ENCODE measurements at regions not wholly inside any gene's neighbourhood (a gene's known extent, or its start where the extent isn't known, plus 50 kb on each side); places are given as distances from the start of the nearest gene placed in this dataset.
"Not testable (repeated sequence)": the region's sequence is repeated elsewhere in the genome, so short reads cannot be mapped to it uniquely, and the experiment has no call there.

GRCh38 chr14:65153101-65153500 is 50.8 kb upstream of the MAX start:
- no peak for DNase-seq (ENCODE audit: low read depth, low spot score)

DNA sequence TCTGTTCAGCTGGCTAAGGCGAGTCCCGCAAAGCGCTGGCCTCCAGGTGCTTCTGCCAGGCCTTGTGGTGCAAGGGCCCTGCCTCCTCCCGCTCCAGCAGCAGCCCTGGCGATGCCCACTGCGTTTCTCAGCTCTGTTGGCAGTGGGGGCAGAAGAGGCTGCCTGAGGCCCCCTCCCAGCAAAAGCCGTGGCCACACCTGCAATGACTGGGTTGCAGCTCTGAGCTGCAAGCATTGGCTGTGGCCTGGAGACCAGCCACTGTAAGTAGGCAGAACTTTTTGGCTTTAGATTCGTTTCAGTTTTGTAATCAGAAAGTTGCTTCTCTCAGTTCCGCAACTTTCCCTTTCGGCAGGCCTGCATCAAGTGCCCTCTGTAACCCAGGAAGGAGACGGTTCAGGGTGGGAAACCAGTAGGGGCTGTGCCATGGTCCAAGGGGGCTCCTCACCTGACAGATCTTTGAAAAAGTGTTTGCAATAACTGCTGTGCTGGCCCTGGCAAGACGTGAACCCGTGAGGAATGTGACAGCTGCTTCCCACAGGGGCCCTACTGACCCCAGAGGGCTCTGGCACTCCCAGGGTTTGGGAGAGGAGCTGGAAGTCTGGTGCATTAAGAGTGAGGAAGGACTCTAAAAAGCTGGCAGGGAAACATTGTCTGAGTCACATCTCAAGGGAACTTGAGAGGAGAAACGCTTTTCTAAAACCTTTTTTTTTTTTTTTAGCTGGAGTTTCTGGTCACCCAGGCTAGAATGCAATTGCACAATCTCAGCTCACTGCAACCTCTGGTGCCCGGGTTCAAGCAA is 54.5 kb upstream of the MAX start:
- DNase-seq (ENCODE audit: low read depth, low spot score), result no peak

DNA sequence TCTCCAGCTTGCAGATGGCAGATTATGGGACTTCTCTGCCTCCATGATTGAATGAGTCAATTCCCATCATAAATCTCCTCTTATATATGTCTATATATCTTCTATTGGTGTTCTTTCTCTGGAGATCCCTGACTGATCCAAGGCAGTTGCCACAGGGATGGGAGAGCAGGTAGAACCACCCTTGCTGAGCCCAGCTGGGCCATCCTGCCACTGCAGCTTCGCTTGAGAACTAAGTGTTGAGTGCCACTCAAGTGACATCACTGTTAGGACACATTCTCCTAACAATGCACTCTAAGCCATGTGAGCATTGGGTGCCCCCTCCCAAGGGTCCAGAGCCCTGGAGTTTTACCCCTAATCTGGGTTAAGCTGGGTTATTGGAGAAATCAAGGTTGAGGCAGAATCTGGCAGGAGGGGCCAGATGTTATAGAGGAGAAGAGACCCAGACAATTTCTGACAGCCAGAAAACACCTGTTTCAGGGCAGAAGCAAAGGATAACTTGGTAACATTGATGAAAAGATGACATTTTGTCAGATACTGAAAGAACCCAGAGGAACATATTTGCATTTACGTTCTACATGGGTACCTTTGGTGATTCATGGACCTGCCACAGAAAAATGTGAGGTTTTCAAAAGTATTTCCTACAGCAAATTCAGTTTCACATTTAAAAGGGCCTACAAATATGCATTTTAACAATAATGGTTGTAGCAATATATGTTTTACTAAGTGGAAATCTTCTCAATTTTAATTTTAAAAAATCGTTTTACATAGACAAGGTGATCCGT is 57.2 kb upstream of the MAX start:
- DNase-seq (ENCODE audit: low read depth, low spot score), result no peak

DNA sequence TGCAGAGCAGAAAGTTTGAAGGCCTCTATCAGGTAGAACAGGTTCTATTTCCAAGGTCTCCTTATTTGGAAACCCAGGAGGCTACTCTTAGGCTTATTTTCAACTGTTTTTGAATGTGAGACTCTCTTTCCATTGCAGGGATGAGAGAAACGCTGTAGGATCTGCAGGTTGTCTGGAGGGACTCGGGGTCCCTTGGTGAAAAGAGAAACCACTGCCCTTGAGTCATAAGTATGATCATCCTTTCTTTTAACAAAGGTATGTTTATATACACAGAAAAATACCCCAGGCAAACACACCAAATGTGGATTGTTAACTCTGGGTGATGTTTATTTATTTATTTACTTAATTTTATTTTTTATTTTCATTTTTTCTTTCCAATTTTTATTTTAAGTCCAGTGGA is 57.8 kb upstream of the MAX start:
- DNase-seq (ENCODE audit: low read depth, low spot score), result no peak

DNA sequence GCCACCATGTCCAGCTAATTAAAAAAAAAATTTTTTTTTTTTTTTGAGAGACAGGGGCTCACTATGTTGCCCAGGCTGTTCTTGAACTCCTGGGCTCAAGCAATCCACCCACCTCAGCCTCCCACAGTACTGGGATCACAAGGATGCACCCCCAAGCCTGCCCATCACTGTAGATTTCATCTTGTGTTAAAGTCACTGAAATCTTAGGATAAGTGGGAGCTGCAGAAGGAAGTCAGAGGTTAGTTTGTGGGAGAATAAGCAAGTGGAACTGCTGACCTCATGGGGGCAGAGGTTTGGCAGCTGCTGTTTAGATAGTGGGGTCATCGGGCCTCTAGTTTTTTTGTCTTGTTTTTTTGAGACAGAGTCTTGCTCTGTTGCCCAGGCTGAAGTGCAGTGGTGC is 59.7 kb upstream of the MAX start:
- no peak for DNase-seq (ENCODE audit: low read depth, low spot score)

DNA sequence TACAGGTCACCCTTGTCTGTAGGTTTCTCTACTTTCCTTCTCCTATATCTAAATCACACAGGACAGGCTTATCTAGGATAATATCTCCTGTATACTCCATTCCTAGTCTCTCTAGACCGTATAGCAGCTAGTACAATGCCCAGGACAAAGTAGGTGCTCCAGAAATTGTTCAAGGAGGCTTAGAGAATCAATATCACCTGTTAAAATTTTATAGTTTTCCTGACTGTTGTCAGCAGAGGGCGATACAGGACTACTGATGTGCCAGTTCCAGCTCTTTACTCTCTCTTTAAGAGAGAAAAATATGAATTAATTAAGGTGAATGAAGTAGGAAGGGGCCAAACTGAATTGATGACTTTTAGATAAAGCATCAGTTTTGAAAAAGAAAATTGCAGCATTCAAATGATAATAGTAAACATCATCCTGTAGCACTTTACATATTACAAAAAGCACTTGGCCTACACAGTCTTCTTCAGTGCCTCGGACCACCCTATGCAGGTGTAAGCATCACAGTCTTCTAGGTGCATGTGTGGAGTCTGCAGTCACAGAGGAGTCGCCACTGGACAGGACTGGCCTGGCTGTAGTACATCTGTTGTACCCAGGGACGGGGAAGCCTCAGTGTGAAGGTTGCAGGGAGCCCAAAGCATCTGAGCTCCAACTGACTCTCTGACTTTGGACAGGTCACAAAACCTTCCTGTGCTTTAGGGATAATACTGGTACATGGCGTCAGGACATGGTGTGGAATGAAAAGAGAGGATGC is 61.9 kb upstream of the MAX start:
- no peak for DNase-seq (ENCODE audit: low read depth, low spot score)

- no peak for DNase-seq (ENCODE audit: low read depth, low spot score)
Observed at GRCh38 chr14:65164825-65165135, 62.5 kb upstream of the MAX start.

- DNase-seq (ENCODE audit: low read depth, low spot score), result no peak
Observed at GRCh38 chr14:65167072-65167645, 64.8 kb upstream of the MAX start.

DNA sequence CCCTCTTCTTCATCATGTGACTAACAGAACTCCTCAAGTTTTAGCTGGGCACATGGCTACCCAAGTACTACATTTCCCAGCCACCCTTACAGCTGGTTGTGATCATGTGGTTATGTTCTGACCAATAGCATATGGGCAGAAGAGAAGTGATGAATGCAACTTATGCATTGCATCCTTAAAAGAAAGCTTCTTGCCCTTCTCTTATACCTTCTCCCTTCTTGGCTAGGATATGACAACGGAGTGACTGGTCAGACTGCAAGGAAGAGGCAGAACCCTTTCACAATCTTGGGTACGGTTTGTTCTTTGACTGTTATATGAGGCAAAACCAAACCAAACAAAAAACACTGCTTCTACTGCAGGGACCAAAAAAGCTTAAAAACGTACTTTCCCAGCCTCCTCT is 66.5 kb upstream of the MAX start:
- DNase-seq (ENCODE audit: low read depth, low spot score), result no peak

DNA sequence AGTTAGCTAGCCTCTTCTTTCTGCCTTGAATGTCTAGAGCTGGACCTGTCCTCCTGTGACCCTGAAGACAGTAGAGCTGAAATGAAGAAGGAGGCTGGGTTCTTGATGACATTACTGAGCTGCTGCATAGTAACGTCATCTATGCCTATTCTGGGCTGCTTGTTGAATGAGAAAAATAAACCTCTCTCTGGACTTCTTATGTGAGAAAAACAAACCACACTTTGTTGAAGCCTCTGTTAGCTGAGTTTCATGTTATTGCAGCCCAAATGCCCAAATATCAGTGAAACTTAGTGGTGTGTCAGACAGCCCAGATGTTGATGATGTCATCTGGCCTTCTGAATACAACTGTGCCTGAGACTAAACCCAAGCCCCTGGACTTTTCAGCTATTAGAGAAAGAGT is 67.0 kb upstream of the MAX start:
- no peak for DNase-seq (ENCODE audit: low read depth, low spot score)

DNA sequence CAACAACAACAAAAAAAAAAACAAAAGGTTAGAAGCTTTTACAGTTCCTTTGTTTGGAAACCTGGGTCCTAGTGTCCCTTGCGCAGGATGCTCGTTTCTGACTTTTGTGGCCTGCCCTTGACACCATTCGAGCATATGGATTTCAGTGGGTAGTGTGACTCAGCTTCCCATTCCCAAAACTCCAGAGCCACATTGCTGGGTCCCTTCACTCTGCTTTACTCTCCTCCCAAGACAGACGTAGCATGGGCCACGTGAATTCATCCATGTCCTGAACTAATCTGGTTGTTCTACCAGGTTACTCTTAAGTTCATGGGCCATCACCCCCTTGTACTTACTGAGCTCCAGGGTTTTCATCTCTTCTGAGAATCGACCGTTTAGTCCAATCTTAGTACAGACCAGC is 68.0 kb upstream of the MAX start:
- no peak for DNase-seq (ENCODE audit: low read depth, low spot score)

DNA sequence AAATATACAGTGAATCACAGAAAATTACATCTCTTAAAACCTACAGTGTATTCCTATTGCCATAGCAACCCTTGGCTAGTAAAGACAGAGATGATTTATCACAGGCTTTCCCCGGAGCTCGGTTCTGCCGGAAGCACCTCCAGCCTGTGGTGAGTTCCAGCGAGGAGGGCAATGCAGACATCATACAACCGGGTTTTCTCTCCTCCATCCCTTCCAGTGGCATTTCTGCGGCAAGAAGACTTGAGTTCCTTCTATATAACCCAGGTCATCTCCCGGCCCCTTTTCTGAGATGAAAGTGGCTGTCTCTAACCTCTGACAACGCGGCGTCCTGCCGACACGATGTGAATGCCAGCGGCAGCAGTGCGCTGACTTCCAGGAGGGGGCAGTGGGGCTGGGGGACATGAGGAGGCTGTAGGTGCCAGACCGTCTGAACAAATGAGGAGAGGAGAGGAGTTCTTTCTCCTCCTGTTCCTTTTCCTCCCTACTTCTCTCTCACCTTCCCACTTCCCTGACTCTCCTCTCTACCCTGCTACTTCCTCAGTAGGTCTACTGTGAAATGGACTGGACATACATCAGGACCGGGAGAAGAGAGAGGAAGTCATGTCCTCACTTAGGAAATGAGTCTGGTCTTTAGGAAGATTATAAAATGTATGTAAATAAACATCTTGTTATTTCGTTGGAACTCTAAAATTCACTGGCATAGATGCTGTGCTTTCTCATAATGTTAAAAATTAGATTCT is 68.6 kb upstream of the MAX start:
- DNase-seq (ENCODE audit: low read depth, low spot score), result no peak

DNA sequence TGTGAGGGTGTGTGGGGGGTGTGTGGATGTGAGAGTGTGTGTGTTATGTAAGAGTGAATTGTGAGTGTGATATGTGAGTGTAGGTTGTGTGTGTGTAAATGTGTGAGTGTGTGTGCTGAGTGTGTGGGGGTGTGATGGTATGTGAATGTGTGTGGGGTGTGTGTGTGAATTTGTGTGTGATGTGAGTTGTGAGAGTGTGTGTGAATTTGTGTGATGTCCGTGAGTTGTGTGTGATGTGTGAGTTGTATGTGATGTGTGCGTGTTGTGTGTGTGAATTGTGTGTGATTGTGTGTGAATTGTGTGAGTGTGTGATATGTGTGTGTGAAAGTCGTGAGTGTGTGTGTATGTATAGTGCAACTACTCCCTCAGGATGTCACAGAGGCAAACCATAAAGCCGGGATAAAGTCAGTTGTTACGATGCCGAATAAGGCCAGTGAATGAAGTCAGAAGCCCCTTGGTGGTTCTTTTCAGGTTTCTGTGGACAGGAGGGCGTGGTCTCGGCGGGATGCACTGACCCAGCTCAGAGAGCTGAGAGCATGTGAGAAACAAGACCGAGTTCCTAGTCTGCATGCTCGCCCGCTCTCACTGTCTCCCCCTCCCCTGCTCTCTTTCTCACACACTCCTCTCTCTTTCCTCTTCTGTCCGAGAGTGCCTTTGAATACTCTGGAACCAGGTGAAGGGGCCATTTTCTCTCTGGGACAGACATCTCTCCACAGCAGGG is 71.8 kb upstream of the MAX start:
- no peak for DNase-seq (ENCODE audit: low read depth, low spot score)

DNA sequence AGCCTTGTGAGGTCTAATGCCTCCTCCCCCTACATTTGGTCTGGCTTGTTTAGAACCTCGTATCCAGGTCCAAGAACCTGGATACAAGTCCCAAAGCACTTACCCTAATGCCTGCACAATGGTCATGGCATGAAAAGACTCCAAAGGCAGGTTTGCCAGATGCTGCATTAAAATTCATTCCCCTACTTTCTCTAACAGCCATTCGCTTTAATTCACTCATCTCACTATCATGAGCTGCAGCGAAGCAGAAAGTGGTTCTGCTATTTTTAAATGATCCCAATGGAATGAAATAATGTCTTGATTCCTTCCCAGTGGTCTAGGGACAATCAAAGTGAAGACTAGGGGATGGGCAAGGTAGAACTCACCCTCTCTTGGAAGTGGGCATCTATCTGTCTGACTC is 72.5 kb upstream of the MAX start:
- DNase-seq (ENCODE audit: low read depth, low spot score), result no peak

- no peak for DNase-seq (ENCODE audit: low read depth, low spot score)
Observed at GRCh38 chr14:65177551-65177950, 75.2 kb upstream of the MAX start.

GRCh38 chr14:65179231-65179630 is 76.9 kb upstream of the MAX start:
- DNase-seq (ENCODE audit: low read depth, low spot score), result not testable (repeated sequence)

GRCh38 chr14:65179918-65180724 is 77.8 kb upstream of the MAX start:
- no peak for DNase-seq (ENCODE audit: low read depth, low spot score)

DNA sequence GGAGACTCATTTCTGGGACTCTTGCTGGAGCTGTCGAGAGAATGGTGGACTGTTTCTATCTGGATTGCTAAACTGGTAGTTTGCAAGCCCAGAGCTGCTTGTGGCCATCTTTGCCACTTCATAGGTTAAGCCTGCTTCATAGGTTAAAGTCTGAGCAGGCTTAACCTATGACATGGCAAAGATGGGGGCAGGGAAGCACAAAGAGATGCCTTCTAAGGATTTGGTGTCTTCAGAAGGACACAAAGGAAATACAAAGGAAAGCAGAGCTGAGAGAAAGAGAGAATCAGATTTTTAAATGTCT is 78.4 kb upstream of the MAX start:
- no peak for DNase-seq (ENCODE audit: low read depth, low spot score)

GRCh38 chr14:65184032-65184764 is 81.9 kb upstream of the MAX start:
- no peak for DNase-seq (ENCODE audit: low read depth, low spot score)

DNA sequence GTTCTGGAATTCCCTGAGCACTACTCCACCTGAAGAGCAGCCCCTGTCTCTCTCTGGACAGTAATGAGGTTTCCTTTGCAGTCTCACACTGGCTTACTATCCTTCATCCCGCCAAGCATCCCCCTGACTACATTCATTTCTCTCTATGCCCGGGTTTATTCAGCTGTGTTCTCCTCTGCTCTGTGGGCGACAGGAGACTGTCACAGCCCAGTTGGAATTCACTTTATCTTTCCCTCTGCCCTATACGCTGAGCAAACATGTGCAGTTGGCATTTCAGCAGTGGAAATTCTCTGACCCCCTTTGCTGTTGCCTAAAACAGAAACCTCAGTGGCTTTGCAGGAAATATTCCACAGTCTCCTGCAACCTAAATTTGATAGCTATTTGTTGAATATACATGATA is 83.5 kb upstream of the MAX start:
- DNase-seq (ENCODE audit: low read depth, low spot score), result no peak
